Breast epithelium (tissue), 4 donors: ENCODE measurements at regions not wholly inside any gene's neighbourhood (a gene's known extent, or its start where the extent isn't known, plus 50 kb on each side); places are given as distances from the start of the nearest gene placed in this dataset.

Source experiments
- DNase-seq, 2 donors: peaks; one replicate each; pipeline ENCODE4 v3.0.0-alpha.2; 2019; ENCODE audit warnings: low spot score in 2 of 2
- H3K27ac ChIP-seq, 2 donors: fragments of 200-600 bp; sonication (generic) in 1 of 2; one replicate each; pipeline ENCODE4 v1.5.1; 2016 to 2019; ENCODE audit warnings: mild to moderate bottlenecking in 1 of 2
- H3K27me3 ChIP-seq, 2 donors: fragments of 200-600 bp; sonication (generic) in 1 of 2; one replicate each; pipeline versions ENCODE4 v1.5.1 to v1.6.0; 2017 to 2019; ENCODE audit warnings: control low read depth in 1 of 2, mild to moderate bottlenecking in 1 of 2
- H3K36me3 ChIP-seq: fragments of 200-600 bp; one replicate; pipeline ENCODE4 v1.5.1; 2019
- H3K4me1 ChIP-seq, 2 donors: fragments of 200-600 bp; sonication (generic); one replicate each; pipeline ENCODE4 v1.5.1; 2016 to 2019; ENCODE audit warnings: control low read depth in 1 of 2
- H3K4me3 ChIP-seq, 3 donors: fragments of 200-600 bp; sonication (generic); 1 replicate in 2 of 3; 2 replicates in 1 of 3; pipeline ENCODE4 v1.5.1; 2016 to 2019; ENCODE audit warnings: mild to moderate bottlenecking in 3 of 3, moderate library complexity in 2 of 3
- H3K9me3 ChIP-seq, 2 donors: fragments of 200-600 bp; sonication (generic) in 1 of 2; one replicate each; pipeline ENCODE4 v1.5.1; 2016 to 2019; ENCODE audit warnings: control low read depth in 1 of 2
- POLR2A ChIP-seq: fragments of 450-650 bp; IDR thresholded peaks from one replicate; pipeline ENCODE4 v1.6.1; 2016; ENCODE audit warnings: antibody characterized with exemption, mild to moderate bottlenecking, moderate library complexity
- POLR2AphosphoS5 ChIP-seq, 3 donors: sonication (generic); formaldehyde crosslinking; IDR thresholded peaks; one replicate each; pipeline ENCODE4 v1.6.1; 2017; ENCODE audit warnings: antibody characterized with exemption in 3 of 3
- intact Hi-C: fragments of 100-400 bp; cut with DNase I; formaldehyde crosslinking; loops from one replicate; pipeline ENCODE4 v1.15.1; 2023; ENCODE audit warnings: low total_unique reads
- TF ChIP-seq, protein P1 (sequence below), 3 donors: fragments of 450-650 bp; IDR thresholded peaks; one replicate each; pipeline ENCODE4 v1.5.1; 2016 to 2017; ENCODE audit warnings: antibody characterized with exemption in 3 of 3, mild to moderate bottlenecking in 3 of 3, moderate library complexity in 3 of 3

GRCh38 chr5:24720743-24721142 lies 76.0 kb upstream of the CDH10 start:
- Histone ChIP-seq H3K4me1 (no peaks in the 10 kb centered on the region), H3K9me3 (no peaks in the 10 kb centered on the region), H3K4me3 (no peak overlapping the region), H3K27ac (no peak overlapping the region), H3K27me3 (no peaks in the 10 kb centered on the region), H3K36me3 (no peaks in the 10 kb centered on the region)
- no peak for DNase-seq
- intact Hi-C loops, result no loop called here
- TF ChIP-seq, protein P1, sequence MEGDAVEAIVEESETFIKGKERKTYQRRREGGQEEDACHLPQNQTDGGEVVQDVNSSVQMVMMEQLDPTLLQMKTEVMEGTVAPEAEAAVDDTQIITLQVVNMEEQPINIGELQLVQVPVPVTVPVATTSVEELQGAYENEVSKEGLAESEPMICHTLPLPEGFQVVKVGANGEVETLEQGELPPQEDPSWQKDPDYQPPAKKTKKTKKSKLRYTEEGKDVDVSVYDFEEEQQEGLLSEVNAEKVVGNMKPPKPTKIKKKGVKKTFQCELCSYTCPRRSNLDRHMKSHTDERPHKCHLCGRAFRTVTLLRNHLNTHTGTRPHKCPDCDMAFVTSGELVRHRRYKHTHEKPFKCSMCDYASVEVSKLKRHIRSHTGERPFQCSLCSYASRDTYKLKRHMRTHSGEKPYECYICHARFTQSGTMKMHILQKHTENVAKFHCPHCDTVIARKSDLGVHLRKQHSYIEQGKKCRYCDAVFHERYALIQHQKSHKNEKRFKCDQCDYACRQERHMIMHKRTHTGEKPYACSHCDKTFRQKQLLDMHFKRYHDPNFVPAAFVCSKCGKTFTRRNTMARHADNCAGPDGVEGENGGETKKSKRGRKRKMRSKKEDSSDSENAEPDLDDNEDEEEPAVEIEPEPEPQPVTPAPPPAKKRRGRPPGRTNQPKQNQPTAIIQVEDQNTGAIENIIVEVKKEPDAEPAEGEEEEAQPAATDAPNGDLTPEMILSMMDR (IDR thresholded peaks at IDR 0.05), result no peak
- TF ChIP-seq POLR2AphosphoS5 (IDR thresholded peaks at IDR 0.05) (no peak), POLR2A (no peak)

GRCh38 chr5:24714746-24715145 lies 70.0 kb upstream of the CDH10 start:
- intact Hi-C loops, result no loop called here
- Histone ChIP-seq H3K4me3 (no peak overlapping the region), H3K27me3 (no peaks in the 10 kb centered on the region), H3K27ac (no peak overlapping the region), H3K4me1 (no peaks in the 10 kb centered on the region), H3K9me3 (no peaks in the 10 kb centered on the region), H3K36me3 (no peaks in the 10 kb centered on the region)
- no peak for DNase-seq
- TF ChIP-seq, protein P1 (IDR thresholded peaks at IDR 0.05), result no peak
- TF ChIP-seq POLR2AphosphoS5 (IDR thresholded peaks at IDR 0.05) (no peak), POLR2A (no peak)

GRCh38 chr5:24712947-24713346 lies 68.2 kb upstream of the CDH10 start:
- no peaks in the 10 kb centered on the region for H3K4me1 ChIP-seq
- DNase-seq, result no peak
- TF ChIP-seq POLR2AphosphoS5 (IDR thresholded peaks at IDR 0.05) (no peak), POLR2A (no peak)
- TF ChIP-seq, protein P1 (IDR thresholded peaks at IDR 0.05), result no peak
- no peaks in the 10 kb centered on the region for H3K27me3 ChIP-seq
- H3K36me3 ChIP-seq, result no peaks in the 10 kb centered on the region
- no peak overlapping the region for H3K4me3 ChIP-seq
- intact Hi-C loops, result no loop called here
- no peak overlapping the region for H3K27ac ChIP-seq
- no peaks in the 10 kb centered on the region for H3K9me3 ChIP-seq

- intact Hi-C loops, result no loop called here
- H3K9me3 ChIP-seq, result no peaks in the 10 kb centered on the region
- no peak overlapping the region for H3K4me3 ChIP-seq
- H3K27me3 ChIP-seq, result no peaks in the 10 kb centered on the region
- no peaks in the 10 kb centered on the region for H3K4me1 ChIP-seq
- DNase-seq, result no peak
- no peak overlapping the region for H3K27ac ChIP-seq
- TF ChIP-seq POLR2A, result no peak
- TF ChIP-seq POLR2AphosphoS5 (IDR thresholded peaks at IDR 0.05), result no peak
- TF ChIP-seq, protein P1 (IDR thresholded peaks at IDR 0.05), result no peak
- no peaks in the 10 kb centered on the region for H3K36me3 ChIP-seq
Measured at GRCh38 chr5:24712047-24712446, 67.3 kb upstream of the CDH10 start.

DNA sequence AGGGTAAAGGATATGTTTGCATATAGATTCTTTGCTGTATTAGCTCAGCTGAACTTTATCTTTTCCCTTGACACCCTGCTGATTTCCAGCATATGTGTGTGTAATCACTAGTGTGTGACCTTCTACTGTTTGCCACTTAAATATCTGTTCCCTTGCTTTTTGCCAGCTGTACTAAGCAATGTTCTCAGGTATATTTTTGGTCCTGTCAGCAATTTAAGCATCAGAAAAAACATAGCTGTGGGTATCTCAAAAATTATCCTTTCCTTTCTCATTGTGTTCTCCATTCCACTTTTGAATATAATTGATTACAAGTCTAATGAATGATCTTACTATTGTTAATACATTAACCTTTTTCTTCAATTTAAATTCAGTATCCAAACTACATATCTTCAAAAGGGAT lies 59.2 kb upstream of the CDH10 start:
- H3K4me3 ChIP-seq, result no peak overlapping the region
- DNase-seq, result no peak
- intact Hi-C loops, result loop anchor here (5.0 kb wide), 1 partner anchor 113 kb away; no protein-coding TSS in a partner anchor
- TF ChIP-seq POLR2AphosphoS5 (IDR thresholded peaks at IDR 0.05) (no peak), POLR2A (no peak)
- TF ChIP-seq, protein P1 (IDR thresholded peaks at IDR 0.05), result no peak
- no peak overlapping the region for H3K27ac ChIP-seq
- no peaks in the 10 kb centered on the region for H3K36me3 ChIP-seq
- H3K4me1 ChIP-seq, result no peaks in the 10 kb centered on the region
- H3K9me3 ChIP-seq, result peaks cover 0 to 4% of the 10 kb centered on the region in 2 donors
- no peaks in the 10 kb centered on the region for H3K27me3 ChIP-seq
